NK-92 treated with Interleukin-12 subunit alpha and Interleukin-12 subunit beta, amount 100 ng/mL, for 24 hours (cell line): ENCODE measurements at regions not wholly inside any gene's neighbourhood (a gene's known extent, or its start where the extent isn't known, plus 50 kb on each side); places are given as distances from the start of the nearest gene placed in this dataset.
"Not testable (repeated sequence)": the region's sequence is repeated elsewhere in the genome, so short reads cannot be mapped to it uniquely, and the experiment has no call there.

Experiments
- DNase-seq: peaks from one replicate; lab custom pipeline; 2025; lab: John Stamatoyannopoulos, UW

DNA sequence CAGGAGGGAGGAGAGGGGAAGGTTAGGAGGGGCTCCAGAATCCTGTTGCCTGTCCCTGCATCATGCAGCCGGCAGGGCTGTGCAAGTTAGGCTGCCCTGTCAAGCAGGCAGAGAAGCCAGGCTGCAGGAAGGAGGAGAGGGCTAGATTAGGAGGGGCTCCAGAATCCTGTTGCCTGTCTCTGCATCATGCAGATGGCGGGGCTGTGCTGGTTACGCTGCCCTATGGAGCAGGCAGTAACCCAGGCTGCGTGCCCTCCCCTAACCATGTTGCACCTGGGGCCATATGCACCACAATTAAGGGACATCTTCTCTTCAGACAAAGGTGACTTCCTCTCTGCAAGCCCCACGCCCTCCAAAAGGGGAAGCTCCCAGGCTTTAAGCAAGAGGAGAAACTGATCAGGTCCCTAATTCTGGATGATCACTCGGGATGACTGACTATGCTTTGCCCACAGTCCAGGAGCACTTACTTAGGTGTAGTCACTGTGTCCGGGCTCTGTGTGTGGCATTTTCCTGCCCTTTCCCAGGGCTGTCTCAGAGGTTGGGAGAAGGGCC is 457.4 kb downstream of the SETD4 start:
- DNase-seq = no peak

DNA sequence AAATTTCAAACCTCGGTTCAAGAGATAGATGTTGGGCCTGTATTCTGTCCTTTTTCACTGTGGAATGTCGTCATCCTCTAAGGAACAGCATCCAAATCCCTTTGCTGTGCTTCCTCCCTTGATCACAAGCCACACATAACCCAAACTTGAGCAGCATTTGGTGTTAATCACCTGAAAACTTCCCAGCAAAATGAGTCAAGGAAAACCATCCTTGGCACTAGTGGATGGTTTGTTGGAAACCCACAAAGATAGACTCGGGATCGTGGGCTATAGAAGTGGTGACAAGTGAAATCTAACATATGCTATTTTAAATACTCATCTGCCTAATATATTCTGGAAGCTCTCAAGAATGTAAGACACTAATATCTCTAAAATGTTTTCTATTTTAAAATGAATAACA is 459.1 kb downstream of the SETD4 start:
- no peak for DNase-seq

DNA sequence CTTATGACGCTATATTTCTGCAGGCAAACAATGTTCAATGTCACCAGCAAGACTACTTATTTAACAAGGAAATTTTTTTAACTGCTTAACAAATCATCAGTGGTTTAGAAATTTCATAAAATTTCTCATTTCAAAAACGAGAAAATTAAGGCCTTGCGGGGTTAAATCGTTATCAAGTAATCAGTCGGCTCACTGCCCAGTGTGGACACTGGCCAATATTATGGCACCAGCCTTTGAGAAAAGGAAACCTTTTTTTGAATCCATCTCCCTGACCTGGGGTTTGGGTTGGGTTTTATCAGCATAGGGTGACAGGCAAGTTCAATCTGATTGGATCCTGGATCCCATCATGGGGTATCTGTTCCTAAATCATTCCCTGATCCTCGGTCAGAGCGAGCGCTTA is 461.2 kb downstream of the SETD4 start:
- DNase-seq = no peak

DNA sequence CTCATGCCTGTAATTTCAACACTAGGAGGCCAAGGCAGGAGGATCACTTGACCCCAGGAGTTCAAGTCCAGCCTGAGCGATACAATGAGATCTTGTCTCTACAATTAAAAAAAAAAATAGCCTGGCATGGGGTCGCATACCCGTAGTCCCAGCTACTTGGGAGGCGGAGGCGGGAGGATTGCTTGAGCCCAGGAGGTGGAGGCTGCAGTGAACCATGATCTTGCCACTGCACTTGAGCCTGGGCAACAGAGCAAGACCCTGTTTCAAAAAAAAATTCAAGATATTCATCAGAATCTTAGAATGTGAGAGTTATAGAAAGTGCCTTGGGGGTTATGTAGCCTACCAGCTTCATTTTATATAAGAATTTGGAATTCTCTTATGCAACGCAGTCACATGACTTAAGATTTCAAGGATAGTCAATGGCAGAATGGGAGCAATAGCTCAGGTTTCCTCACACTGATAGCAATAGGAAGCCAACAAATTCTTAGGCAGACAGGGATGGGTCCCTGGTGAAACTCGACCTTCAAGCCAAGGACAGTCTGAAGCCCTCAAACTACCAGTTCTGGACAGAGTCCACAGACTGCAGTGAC is 462.5 kb downstream of the SETD4 start:
- no peak for DNase-seq

DNA sequence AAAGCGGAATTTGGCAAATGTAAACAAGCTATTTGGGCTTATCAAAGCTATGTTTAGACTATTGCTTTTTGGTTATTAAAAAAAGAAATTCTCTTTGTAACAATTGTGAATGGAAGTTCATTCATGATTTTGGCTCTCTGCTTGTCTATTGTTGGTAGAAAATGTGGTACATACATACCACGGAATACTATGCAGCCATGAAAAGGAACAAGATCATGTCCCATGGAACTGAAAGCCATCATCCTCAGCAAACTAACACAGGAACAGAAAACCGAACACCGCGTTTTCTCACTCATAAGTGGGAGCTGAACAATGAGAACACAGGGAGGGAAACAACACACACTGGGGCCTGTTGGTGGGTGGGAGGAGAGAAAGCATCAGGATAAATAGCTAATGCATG is 465.4 kb downstream of the SETD4 start:
- DNase-seq = no peak

DNA sequence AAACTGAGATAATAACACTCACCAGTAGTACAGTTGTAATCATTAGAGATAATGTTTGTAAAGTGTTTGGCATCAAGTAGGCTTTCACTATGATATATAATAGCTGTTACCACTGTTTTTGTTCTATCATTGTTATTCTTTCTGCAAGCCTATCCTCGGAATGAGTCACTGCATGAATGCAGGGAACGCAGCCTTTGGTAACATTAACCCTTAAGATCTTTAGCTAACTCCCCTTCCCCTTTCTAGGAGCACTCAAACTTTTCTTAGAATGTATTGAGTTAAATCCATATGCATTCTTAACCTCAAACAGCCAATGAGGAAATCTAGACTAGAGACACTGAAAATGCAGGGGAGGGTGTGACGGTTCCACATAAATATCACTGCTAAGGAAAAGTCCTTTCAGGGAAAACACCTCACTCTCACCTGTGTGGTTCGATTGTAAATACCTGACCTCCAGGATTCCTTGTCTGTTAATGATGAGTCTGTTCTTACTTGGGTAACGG is 467.3 kb downstream of the SETD4 start:
- no peak for DNase-seq

DNA sequence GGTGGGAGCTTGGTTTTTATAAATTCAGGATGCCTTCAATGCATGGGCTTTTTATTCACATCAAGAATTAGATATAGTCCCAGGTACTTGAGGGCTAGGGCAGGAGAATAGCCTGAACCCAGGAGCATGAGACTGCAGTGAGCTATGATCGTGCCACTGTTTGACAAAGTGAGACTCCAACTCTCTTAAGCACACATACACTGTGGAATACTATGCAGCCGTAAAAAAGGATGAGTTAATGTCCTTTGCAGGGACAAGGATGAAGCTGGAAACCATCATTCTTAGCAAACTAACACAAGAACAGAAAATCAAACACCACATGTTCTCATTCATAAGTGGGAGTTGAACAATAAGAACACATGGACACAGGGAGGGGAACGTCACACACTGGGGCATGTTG is 470.0 kb downstream of the SETD4 start:
- DNase-seq = not testable (repeated sequence)

DNA sequence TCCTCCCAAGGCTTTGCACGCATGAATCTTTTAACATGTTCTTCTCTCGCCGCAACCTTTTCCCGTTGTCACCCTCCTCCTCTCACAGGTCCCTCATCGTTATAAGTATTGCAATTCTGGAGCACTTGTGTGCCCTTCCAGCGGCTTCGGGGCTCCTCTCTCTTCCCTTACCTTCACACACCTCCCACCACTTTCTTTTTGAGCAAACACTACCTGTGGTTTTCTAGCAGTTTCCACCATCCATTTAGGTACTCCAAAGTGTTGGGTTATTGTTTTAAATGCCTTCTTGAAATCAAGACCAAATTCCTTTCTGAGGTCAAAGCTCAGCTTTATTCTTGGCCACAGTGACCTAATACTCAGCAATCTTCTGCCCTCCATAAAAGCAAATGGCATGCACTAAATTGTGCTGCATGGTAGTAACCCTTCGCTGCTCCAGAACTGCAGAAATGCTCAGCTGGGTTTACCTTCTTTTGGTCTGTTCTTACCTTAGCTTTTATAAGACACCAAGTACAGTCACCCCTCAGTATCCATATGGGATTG is 472.4 kb downstream of the SETD4 start:
- no peak for DNase-seq

DNA sequence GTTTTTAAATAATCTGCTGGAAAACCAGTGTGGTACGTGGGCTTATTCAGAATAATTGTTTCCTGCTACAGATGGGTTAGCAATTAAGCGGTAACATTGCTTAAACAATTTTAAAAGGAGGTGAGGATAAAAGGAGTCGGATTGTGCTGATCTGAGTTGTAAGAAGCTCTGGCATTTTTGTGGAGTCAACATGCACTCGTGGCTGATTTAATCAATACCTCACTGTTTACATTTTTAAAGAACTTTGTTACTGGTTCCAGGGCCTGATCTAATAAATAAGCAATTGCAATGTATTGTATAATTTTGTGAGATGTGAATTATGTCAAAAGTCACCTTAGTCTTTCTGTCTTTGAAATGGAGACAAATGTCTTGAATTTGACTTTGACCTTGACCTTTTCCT is 474.0 kb downstream of the SETD4 start:
- DNase-seq = no peak

DNA sequence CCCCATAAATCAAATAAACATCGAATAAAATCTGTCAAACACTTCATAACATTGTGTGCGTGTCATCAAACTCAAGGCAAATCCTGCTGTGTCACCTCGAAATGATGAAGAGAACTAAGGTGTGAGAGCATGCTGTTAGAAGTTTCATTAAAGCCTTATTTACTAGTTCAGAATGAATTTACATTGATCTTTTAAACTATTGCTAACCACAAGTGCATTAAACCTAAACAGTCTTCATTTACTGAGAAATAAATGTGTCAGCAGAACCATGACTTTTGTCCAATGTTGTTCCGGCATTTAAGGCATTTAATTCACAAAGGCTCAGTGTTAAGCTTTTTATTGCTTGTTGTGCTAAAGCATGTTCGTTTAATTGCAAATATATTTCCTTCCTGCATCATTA is 474.4 kb downstream of the SETD4 start:
- no peak for DNase-seq

DNA sequence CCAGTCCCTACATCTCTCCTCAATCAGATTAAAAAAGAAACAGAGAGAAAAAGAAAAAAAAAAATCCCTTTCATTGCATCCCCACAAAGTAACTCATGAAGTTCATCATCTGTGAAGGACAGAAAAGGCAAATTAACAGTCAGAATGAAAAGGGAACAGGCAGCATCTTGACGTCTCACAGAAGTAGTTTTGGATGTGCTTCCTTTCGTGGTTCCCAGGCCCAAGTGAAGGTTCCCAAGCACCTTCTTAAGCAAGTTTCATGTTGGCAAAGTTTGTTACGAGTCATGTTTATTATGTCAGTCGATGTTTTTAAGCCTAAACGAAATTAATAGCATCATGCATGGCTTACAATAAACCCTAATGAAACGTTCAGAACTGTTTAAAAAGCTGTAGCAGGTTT is 475.2 kb downstream of the SETD4 start:
- no peak for DNase-seq

DNA sequence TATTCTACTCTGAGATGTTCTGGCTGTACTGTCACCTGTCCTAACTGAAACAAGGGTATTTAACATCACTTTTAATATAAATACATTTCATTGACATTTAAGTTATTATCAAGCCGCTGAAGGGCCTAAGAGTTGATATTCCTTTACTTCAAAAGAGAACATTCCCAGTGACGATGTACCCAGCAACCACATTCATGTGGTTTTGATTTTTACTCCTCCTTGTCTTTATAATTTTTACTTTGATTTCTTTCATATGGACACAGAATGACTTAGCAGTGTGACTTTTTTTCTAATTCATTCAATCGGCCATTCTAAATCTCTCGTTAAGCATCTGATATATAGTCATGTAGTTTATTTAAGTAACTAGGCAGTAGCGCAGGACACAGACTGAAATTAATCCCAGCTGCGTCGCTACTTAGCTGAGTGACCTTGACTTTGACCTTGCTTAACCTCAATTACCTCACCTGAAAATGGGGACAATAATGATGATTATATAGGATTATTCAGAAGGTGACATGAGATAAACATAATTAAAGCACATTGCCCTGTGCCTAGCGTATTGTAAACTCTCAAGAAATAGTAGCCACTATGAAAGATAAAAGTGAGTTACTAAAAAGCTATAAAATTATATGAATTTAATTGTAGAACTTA is 476.6 kb downstream of the SETD4 start:
- no peak for DNase-seq

DNA sequence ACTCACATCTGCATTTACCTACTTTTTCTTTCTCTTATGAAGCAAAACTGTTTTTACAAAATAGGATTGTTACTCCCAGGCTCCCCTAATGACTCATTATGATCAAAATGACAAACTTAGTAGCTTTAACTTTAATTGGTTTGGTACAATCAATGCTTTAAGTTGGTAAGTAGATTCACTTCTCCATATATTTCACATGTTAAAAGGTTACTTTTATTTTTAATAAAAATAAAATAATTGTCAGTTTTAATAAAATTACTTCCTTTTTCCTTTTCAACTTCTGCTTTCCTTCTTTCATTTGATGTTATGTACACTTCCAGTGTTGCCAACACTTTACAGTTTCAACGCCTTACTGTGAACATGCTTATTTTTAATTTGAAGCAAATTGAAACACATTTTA is 477.6 kb downstream of the SETD4 start:
- DNase-seq = no peak

DNA sequence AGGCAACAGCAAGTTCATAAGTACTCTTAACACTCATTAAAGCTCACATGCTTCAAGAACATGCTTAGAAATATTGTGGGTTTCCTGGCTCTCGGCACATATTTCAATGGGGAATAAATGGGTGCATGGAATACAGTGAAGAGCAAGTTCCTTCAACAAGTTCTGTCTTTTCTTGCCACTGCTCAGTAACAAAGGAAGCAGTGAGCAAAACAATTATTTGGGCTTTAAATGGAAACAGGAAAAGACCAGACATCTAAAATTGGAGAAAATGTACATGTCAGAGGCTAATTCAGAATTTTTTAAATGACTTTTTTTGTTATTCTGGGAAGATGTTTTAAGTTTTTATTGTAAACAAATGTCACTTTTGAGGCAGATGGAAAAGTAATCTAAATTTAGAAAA is 478.7 kb downstream of the SETD4 start:
- no peak for DNase-seq

DNA sequence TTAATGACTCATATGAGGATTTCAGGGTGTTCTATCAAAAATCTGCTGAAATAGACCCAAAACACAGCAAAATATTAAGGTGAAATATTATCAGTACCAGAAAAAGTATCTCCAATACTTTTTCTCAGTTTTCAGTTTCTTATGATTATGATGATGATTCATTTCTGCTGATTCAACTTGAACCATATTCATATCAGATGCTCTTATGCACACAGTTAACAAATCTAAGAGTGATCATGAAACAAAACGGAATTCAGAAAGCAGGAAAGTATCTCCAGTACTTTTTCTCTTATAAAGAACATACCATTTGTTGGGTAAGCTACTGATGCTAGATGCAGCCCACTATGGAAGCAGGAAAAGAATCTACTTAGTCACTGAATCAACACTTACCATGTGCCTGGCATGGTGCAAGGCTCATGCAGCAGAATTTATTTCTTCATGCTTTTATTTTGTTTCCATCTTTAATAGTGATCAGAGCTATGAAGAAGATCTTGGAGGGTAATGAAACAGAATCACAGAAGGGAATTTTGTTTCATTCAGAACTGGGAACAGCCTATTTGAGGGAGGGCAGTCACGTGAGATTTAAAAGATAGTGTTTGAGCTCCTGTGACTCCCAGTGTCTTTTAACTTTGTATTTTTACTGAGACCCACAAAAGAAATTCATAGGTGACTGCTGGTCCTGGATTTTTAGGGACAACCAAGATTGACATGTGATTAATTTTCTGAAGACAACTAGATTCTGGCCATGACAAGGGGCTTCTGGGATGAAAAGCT is 480.6 kb downstream of the SETD4 start:
- no peak for DNase-seq

DNA sequence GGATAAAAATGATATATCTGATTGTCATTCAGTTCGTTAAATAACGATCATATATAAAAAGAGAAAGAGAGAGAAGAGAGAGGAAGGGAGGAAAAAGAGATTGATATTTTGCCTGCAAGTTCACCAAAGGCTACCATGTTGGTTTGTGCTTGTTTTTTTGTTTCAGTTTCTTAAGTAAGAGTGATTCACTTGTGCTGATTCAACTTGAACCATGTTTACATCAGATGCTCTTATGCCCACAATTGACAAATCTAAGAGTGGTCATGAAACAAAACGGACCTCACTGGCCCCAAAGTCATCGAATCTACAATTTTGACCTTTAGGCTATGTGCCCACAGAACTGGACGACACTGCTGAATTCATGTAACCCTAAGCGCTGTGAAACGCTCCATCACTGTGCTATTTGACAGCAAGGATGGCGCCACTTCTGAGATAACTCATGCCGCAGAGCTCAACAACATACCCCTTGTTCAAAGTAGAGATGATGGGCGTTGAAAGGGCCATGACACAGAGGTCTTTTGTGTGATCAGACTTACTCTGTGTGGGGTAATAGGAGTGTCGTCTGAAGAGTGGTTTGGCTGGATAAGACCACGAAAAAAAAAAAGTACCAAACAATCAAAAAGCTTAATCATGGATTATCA is 481.4 kb downstream of the SETD4 start:
- no peak for DNase-seq

DNA sequence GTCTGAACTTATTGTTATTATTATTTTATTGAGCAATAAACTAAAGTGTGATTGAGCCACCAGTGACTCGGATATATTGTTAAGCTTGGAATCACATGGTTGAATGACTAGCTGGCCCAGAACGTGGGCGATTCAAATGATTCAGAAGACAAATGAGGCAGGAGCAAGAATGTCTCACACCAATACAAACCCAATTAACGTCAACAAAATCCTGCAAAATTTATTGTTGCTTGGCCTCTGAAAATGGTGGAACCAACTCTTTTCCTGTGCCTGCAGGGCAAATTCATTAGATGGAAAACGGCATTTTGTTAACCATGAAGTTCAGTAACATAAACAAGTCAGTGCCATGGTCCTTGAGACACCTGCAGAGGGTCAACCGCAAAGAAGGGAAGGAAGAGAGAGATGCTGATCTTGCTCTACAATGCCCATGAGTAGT is 482.0 kb downstream of the SETD4 start:
- DNase-seq = no peak

DNA sequence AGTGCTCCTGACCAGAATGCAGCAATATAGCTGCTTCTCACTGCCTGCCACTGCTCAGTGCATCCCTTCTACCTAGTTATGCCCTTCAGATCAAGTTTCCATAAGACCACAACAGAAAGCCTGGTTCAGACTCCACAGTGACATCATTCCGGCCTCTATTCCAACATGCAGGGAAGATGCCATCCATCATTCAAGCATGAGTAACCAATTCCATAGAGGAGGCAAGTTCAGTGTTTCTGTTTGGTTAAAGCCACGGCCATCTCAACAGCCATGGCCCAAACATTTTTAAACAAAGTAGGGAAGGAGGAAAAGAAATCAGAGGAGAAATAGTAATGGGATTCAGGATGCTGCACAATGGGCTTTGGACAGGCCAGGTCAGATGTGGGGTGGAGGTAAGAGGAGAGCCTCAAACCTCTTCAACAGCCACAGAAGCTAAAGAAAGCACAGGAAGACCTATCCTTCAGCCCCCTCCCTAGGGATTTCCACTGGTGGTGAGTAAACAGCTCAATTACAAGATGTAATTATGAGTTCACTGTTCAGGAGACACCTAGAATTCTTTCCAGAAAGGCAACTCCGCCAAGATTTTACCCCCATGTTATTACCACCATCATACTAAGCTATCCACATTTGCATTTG is 484.9 kb downstream of the SETD4 start:
- DNase-seq = no peak

DNA sequence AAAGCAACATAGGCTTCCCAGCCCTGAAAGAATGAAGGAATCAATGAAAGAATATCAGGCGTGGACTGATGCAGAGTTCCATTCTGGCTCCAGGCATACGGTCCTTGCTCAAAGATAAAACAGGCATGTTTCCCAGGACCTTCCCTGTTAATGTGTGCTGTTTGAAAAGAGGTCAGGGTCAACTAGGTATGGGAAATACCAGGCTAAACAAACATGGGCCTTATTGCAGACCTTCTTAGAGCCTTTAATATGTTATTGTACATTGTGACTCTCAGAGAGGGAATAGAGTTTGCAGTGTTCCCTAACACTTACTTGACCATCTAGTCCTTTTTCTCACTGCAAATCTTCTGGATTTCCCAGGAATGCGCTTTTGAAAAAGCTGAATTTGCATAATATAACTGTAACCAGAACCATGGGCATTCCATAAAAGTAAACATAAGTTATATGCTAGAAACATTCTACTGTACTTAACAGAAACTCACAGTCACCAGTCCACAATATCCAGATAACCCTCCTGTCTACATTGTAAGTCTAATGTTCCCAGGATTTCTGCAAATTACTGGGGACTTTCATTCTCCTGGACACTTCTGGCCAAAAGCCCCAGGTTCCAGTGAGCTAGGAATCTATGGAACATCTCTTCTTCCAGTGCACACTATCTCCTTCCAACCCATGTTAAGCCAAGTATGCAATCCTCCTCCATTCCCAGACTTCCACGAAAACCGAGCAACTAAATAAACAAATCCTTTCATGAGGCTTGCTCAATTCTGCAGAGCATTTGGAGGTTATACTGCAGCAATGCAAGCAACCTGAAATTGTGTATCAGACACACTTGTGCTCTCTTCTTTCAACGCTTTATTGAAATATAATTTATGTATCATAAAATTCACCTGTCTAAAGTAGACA is 486.6 kb downstream of the SETD4 start:
- no peak for DNase-seq

DNA sequence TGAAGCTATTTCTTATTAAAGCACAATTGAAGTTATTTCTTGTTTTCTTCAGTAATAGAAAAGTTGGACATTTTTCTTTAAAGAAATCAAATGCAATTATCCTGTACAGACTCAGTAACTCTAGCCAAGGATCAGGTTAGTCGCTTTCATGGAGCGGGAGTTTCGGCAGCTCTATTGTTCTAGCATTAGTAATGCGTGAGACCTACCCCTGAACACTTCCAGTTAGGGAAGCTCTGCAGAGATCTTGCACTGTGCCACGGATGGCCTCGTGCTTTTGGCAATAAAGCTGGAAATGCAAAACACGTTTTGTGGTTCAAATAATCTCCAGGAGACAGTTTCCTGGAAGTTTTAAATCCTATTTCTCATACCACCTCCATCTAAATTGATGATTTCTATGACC is 488.4 kb downstream of the SETD4 start:
- no peak for DNase-seq

DNA sequence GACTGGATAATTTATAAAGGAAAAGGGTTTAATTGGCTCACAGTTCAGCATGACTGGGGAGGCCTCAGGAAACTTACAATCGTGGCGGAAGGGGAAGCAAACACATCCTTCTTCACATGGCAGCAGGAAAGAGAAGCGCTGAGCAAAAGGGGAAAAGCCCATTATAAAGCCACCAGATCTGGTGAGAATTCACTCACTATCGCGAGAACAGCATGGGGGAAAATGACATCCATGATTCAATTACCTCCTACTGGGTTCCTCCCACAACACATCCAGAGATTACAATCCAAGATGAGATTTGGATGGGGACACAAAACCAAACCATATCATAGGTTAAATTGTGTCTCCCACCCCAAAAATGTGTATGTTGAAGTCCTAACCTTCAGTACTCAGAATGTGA is 491.7 kb downstream of the SETD4 start:
- DNase-seq = no peak
